Neural cell (in vitro differentiated cells): ENCODE measurements at regions not wholly inside any gene's neighbourhood (a gene's known extent, or its start where the extent isn't known, plus 50 kb on each side); places are given as distances from the start of the nearest gene placed in this dataset.

Source experiments
- H2AFZ ChIP-seq: fragments of 200-600, 300-800 bp; sonication (generic), shearing (Covaris generic); 2 replicates; pipeline ENCODE4 v1.6.0; 2014; ENCODE audit warnings: low read depth, mild to moderate bottlenecking, antibody characterized with exemption, low read length, moderate library complexity
- H3F3A ChIP-seq: fragments of 200-600 bp; shearing (Covaris generic); 2 replicates; pipeline ENCODE4 v1.6.1; 2016; ENCODE audit warnings: mild to moderate bottlenecking, moderate library complexity, mixed read lengths, antibody characterized with exemption, low read length; ENCODE audit not compliant: insufficient read depth, poor library complexity, severe bottlenecking
- H3K27ac ChIP-seq: fragments of 200-600, 300-800 bp; sonication (generic), shearing (Covaris generic); 2 replicates; pipeline ENCODE4 v1.5.1; 2014; ENCODE audit warnings: mild to moderate bottlenecking, low read length, moderate library complexity
- H3K27me3 ChIP-seq: fragments of 300-800, 200-600 bp; sonication (generic), shearing (Covaris generic); 2 replicates; pipeline ENCODE4 v1.6.0; 2014; ENCODE audit warnings: mild to moderate bottlenecking, low read depth, low read length, moderate library complexity; ENCODE audit not compliant: insufficient read depth
- H3K36me3 ChIP-seq: fragments of 300-800, 200-600 bp; sonication (generic), shearing (Covaris generic); 2 replicates; pipeline ENCODE4 v1.5.1; 2014; ENCODE audit warnings: mild to moderate bottlenecking, antibody characterized with exemption, low read length, moderate library complexity; ENCODE audit not compliant: insufficient read depth
- H3K4me2 ChIP-seq: fragments of 300-800, 200-600 bp; sonication (generic), shearing (Covaris generic); 2 replicates; pipeline ENCODE4 v1.6.0; 2014; ENCODE audit warnings: mild to moderate bottlenecking, low read length
- H3K4me3 ChIP-seq: fragments of 300-800, 200-600 bp; sonication (generic), shearing (Covaris generic); 2 replicates; pipeline ENCODE4 v1.5.1; 2014; ENCODE audit warnings: mild to moderate bottlenecking, low read length, moderate library complexity
- H3K79me2 ChIP-seq: fragments of 200-600 bp; shearing (Covaris generic); replicated peaks from 2 replicates; pipeline ENCODE4 v1.6.0; 2014; ENCODE audit warnings: mild to moderate bottlenecking, low read length, moderate library complexity; ENCODE audit not compliant: insufficient read depth
- H3K9ac ChIP-seq: fragments of 300-800, 200-600 bp; sonication (generic), shearing (Covaris generic); 2 replicates; pipeline ENCODE4 v1.6.1; 2016; ENCODE audit warnings: mild to moderate bottlenecking, low read length, mixed read lengths
- H3K9me2 ChIP-seq: fragments of 200-600 bp; shearing (Covaris generic); 2 replicates; pipeline ENCODE4 v1.6.1; 2016; ENCODE audit warnings: mild to moderate bottlenecking, low read length, mixed read lengths; ENCODE audit not compliant: insufficient read depth
- H3K9me3 ChIP-seq: fragments of 200-600, 300-800 bp; sonication (generic), shearing (Covaris generic); 2 replicates; pipeline ENCODE4 v1.6.1; 2016; ENCODE audit warnings: mild to moderate bottlenecking, mixed run types, low read length, moderate library complexity, mixed read lengths
- H4K20me1 ChIP-seq: fragments of 200-600 bp; shearing (Covaris generic); 2 replicates; pipeline ENCODE4 v1.6.1; 2016; ENCODE audit warnings: mild to moderate bottlenecking, mixed run types; ENCODE audit not compliant: insufficient read depth
- CTCF ChIP-seq: fragments of 450-650 bp; IDR thresholded peaks from 2 replicates; pipeline ENCODE4 v1.5.1; 2014; ENCODE audit warnings: antibody characterized with exemption, mild to moderate bottlenecking, moderate library complexity; ENCODE audit not compliant: poor library complexity, severe bottlenecking
- EP300 ChIP-seq: fragments of 450-650 bp; conservative IDR thresholded peaks from 2 replicates; pipeline ENCODE4 v1.6.1; 2014; ENCODE audit warnings: antibody characterized with exemption, mild to moderate bottlenecking, moderate library complexity; ENCODE audit not compliant: poor library complexity, severe bottlenecking
- EZH2 ChIP-seq: fragments of 200-600, 300-800 bp; shearing (Covaris generic), sonication (generic); IDR thresholded peaks from 2 replicates; pipeline ENCODE4 v1.6.1; 2014; ENCODE audit warnings: antibody characterized with exemption, low read length, borderline replicate concordance, mild to moderate bottlenecking; ENCODE audit not compliant: insufficient read depth, poor library complexity, severe bottlenecking
- MXI1 ChIP-seq: fragments of 450-650 bp; conservative IDR thresholded peaks from 2 replicates; pipeline ENCODE4 v1.6.1; 2014; ENCODE audit warnings: antibody characterized with exemption, mild to moderate bottlenecking; ENCODE audit not compliant: poor library complexity, severe bottlenecking
- POLR2AphosphoS5 ChIP-seq: IDR thresholded peaks from 2 replicates; pipeline ENCODE4 v1.6.1; 2012
- RAD21 ChIP-seq: fragments of 450-650 bp; conservative IDR thresholded peaks from 2 replicates; pipeline ENCODE4 v1.6.1; 2014; ENCODE audit warnings: antibody characterized with exemption, mild to moderate bottlenecking, moderate library complexity
- SMC3 ChIP-seq: fragments of 450-650 bp; conservative IDR thresholded peaks from 2 replicates; pipeline ENCODE4 v1.6.1; 2014; ENCODE audit warnings: antibody characterized with exemption, mild to moderate bottlenecking, moderate library complexity; ENCODE audit not compliant: poor library complexity
- TAF1 ChIP-seq: IDR thresholded peaks from 2 replicates; pipeline ENCODE4 v1.6.1; 2012; ENCODE audit warnings: low read depth
- TF ChIP-seq, protein P1 (sequence below): IDR thresholded peaks from 2 replicates; pipeline ENCODE4 v1.6.1; 2012; ENCODE audit warnings: borderline replicate concordance

DNA sequence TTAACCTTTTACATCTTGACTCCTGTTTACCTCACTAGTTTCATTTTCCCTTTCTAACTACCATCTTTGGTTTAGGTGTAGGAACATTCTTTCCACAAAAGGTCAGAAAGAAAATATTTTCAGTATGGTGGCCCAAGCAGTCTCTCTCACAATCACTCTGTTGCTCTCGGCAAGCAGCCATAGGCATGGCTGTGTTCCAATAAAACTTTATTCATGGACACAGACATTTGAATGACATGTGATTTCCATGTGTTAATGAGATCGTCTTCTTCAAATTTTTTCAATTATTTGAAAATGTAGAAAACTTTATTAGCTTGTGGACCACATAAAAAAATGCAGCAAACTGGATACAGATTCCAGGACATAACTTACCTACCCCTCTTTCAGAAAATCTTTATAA lies 109.7 kb upstream of the CNTNAP5 start:
- H3F3A ChIP-seq: no peaks in the 10 kb centered on the region
- no peaks in the 10 kb centered on the region for H3K9me3 ChIP-seq

GRCh38 chr2:123916051-123916450 lies 109.0 kb upstream of the CNTNAP5 start:
- H3K27ac ChIP-seq: no peak overlapping the region
- H3F3A ChIP-seq: no peaks in the 10 kb centered on the region
- H3K9ac ChIP-seq: no peak overlapping the region
- no peaks in the 10 kb centered on the region for H3K36me3 ChIP-seq
- H3K9me2 ChIP-seq: no peaks in the 10 kb centered on the region
- H3K4me3 ChIP-seq: no peak overlapping the region
- H4K20me1 ChIP-seq: no peaks in the 10 kb centered on the region
- H3K27me3 ChIP-seq: no peaks in the 10 kb centered on the region
- no peak overlapping the region for H2AFZ ChIP-seq
- no peaks in the 10 kb centered on the region for H3K9me3 ChIP-seq
- H3K4me2 ChIP-seq: no peak overlapping the region
- no peaks in the 10 kb centered on the region for H3K79me2 ChIP-seq
- TF ChIP-seq CTCF: no peak
- no peak for TF ChIP-seq SMC3
- TF ChIP-seq MXI1: no peak

More for the DNA sequence above, 109.7 kb upstream of the CNTNAP5 start:
- no peak overlapping the region for H3K27ac ChIP-seq
- no peaks in the 10 kb centered on the region for H3K27me3 ChIP-seq
- no peaks in the 10 kb centered on the region for H4K20me1 ChIP-seq
- H2AFZ ChIP-seq: no peak overlapping the region
- H3K9me2 ChIP-seq: no peaks in the 10 kb centered on the region
- TF ChIP-seq POLR2AphosphoS5 (no peak), EZH2 (no peak), MXI1 (no peak), SMC3 (no peak), CTCF (no peak), EP300 (no peak), RAD21 (no peak), TAF1 (no peak)
- TF ChIP-seq, protein P1, sequence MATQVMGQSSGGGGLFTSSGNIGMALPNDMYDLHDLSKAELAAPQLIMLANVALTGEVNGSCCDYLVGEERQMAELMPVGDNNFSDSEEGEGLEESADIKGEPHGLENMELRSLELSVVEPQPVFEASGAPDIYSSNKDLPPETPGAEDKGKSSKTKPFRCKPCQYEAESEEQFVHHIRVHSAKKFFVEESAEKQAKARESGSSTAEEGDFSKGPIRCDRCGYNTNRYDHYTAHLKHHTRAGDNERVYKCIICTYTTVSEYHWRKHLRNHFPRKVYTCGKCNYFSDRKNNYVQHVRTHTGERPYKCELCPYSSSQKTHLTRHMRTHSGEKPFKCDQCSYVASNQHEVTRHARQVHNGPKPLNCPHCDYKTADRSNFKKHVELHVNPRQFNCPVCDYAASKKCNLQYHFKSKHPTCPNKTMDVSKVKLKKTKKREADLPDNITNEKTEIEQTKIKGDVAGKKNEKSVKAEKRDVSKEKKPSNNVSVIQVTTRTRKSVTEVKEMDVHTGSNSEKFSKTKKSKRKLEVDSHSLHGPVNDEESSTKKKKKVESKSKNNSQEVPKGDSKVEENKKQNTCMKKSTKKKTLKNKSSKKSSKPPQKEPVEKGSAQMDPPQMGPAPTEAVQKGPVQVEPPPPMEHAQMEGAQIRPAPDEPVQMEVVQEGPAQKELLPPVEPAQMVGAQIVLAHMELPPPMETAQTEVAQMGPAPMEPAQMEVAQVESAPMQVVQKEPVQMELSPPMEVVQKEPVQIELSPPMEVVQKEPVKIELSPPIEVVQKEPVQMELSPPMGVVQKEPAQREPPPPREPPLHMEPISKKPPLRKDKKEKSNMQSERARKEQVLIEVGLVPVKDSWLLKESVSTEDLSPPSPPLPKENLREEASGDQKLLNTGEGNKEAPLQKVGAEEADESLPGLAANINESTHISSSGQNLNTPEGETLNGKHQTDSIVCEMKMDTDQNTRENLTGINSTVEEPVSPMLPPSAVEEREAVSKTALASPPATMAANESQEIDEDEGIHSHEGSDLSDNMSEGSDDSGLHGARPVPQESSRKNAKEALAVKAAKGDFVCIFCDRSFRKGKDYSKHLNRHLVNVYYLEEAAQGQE: no peak
- no peaks in the 10 kb centered on the region for H3K36me3 ChIP-seq
- H3K79me2 ChIP-seq: no peaks in the 10 kb centered on the region
- H3K4me3 ChIP-seq: no peak overlapping the region
- H3K9ac ChIP-seq: no peak overlapping the region
- H3K4me2 ChIP-seq: no peak overlapping the region
